ENCODE measurements at regions not wholly inside any gene's neighbourhood (a gene's known extent, or its start where the extent isn't known, plus 50 kb on each side); places are given as distances from the start of the nearest gene placed in this dataset.

DNA sequence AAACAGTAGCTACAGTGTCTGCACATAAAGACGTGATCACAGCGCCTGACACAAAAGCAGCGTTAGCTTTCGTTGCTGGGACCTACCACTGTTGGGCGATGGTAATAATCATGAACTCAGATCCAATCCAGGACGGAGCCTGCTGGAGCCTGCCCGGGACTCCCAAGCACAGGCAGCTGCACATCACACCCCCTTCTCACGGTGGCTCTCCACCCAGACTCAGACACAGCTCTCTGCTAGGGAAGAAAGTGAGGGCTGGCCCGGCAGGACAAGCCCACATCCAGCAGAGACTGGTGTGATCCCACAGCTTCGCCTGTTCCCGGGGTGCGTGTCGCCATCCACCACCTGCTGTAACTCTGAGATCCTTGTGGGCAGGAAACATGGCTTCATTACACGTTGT lies 49.9 kb upstream of the FOXN3 start:
- no peak for DNase-seq (ENCODE audit: low read depth, low spot score)
